Osteoblast (primary cell): ENCODE measurements at regions not wholly inside any gene's neighbourhood (a gene's known extent, or its start where the extent isn't known, plus 50 kb on each side); places are given as distances from the start of the nearest gene placed in this dataset.

ENCODE experiments used
- DNase-seq: peaks from one replicate; pipeline ENCODE4 v3.0.0; 2011; ENCODE audit warnings: low spot score, mixed read lengths; ENCODE audit not compliant: insufficient read length; ENCODE audit errors: missing footprints
- H2AFZ ChIP-seq: 2 replicates; pipeline ENCODE4 v1.6.0; 2011; ENCODE audit warnings: mild to moderate bottlenecking, low read length
- H3K27ac ChIP-seq: 2 replicates; pipeline ENCODE4 v1.5.1; 2011; ENCODE audit warnings: mild to moderate bottlenecking, low read depth, low read length, moderate library complexity
- H3K27me3 ChIP-seq: 2 replicates; pipeline ENCODE4 v1.6.0; 2012; ENCODE audit warnings: mild to moderate bottlenecking, control low read depth, inconsistent platforms, low read length, moderate library complexity; ENCODE audit not compliant: insufficient read depth
- H3K36me3 ChIP-seq: 2 replicates; pipeline ENCODE4 v1.5.1; 2011; ENCODE audit warnings: mild to moderate bottlenecking, low read length, control low read depth, moderate library complexity; ENCODE audit not compliant: insufficient read depth
- H3K4me1 ChIP-seq: 2 replicates; pipeline ENCODE4 v1.5.1; 2011; ENCODE audit warnings: mild to moderate bottlenecking, low read length, control low read depth, moderate library complexity; ENCODE audit not compliant: insufficient read depth
- H3K4me2 ChIP-seq: 2 replicates; pipeline ENCODE4 v1.6.0; 2011; ENCODE audit warnings: mild to moderate bottlenecking, low read length; ENCODE audit not compliant: insufficient read depth
- H3K4me3 ChIP-seq: fragments of 200-600 bp; sonication (generic); 3 replicates; pipeline ENCODE4 v1.5.1; 2012; ENCODE audit warnings: mild to moderate bottlenecking, low read length, inconsistent platforms; ENCODE audit not compliant: insufficient read depth
- H3K79me2 ChIP-seq: 2 replicates; pipeline ENCODE4 v1.6.0; 2012; ENCODE audit warnings: mild to moderate bottlenecking, low read length, control low read depth, inconsistent platforms; ENCODE audit not compliant: insufficient read depth
- H3K9me3 ChIP-seq: 2 replicates; pipeline ENCODE4 v1.5.1; 2011; ENCODE audit warnings: low read depth, low read length, control low read depth
- H4K20me1 ChIP-seq: 2 replicates; pipeline ENCODE4 v1.6.0; 2012; ENCODE audit warnings: mild to moderate bottlenecking, low read length, control low read depth; ENCODE audit not compliant: insufficient read depth
- CTCF ChIP-seq: IDR thresholded peaks from 2 replicates; pipeline ENCODE4 v1.5.1; 2011; ENCODE audit warnings: mild to moderate bottlenecking, low read depth, low read length, moderate library complexity; ENCODE audit errors: extremely low read depth

GRCh38 chr11:95641495-95641894 lies 148.1 kb downstream of the FAM76B start:
- Histone ChIP-seq H3K27ac (no peak overlapping the region), H3K9me3 (no peaks in the 10 kb centered on the region), H3K79me2 (no peaks in the 10 kb centered on the region), H4K20me1 (no peaks in the 10 kb centered on the region), H3K4me3 (no peak overlapping the region), H3K4me2 (no peak overlapping the region), H3K36me3 (no peaks in the 10 kb centered on the region), H2AFZ (no peak overlapping the region), H3K27me3 (no peaks in the 10 kb centered on the region), H3K4me1 (no peaks in the 10 kb centered on the region)
- DNase-seq: no peak
- no peak for TF ChIP-seq CTCF

GRCh38 chr11:95638501-95638900 lies 151.1 kb downstream of the FAM76B start:
- Histone ChIP-seq H3K4me2 (no peak overlapping the region), H3K4me1 (no peaks in the 10 kb centered on the region), H3K27ac (no peak overlapping the region), H2AFZ (no peak overlapping the region), H3K36me3 (no peaks in the 10 kb centered on the region), H4K20me1 (no peaks in the 10 kb centered on the region), H3K27me3 (no peaks in the 10 kb centered on the region), H3K9me3 (no peaks in the 10 kb centered on the region), H3K4me3 (no peak overlapping the region), H3K79me2 (no peaks in the 10 kb centered on the region)
- DNase-seq: no peak
- no peak for TF ChIP-seq CTCF

- no peaks in the 10 kb centered on the region for H3K27me3 ChIP-seq
- no peaks in the 10 kb centered on the region for H3K9me3 ChIP-seq
- no peak overlapping the region for H3K27ac ChIP-seq
- peak overlapping the region; percentile 53 for H2AFZ ChIP-seq
- no peaks in the 10 kb centered on the region for H3K36me3 ChIP-seq
- H3K79me2 ChIP-seq: no peaks in the 10 kb centered on the region
- H3K4me1 ChIP-seq: no peaks in the 10 kb centered on the region
- H4K20me1 ChIP-seq: no peaks in the 10 kb centered on the region
- no peak for DNase-seq
- no peak for TF ChIP-seq CTCF
- peak overlapping the region; percentile 38 for H3K4me2 ChIP-seq
- H3K4me3 ChIP-seq: no peak overlapping the region
These were observed 164.2 kb downstream of the FAM76B start for GRCh38 chr11:95625164-95625900.

- no peak overlapping the region for H3K27ac ChIP-seq
- no peak overlapping the region for H2AFZ ChIP-seq
- no peaks in the 10 kb centered on the region for H3K36me3 ChIP-seq
- TF ChIP-seq CTCF: no peak
- H3K79me2 ChIP-seq: no peaks in the 10 kb centered on the region
- no peaks in the 10 kb centered on the region for H3K4me1 ChIP-seq
- no peak for DNase-seq
- no peak overlapping the region for H3K4me2 ChIP-seq
- H3K4me3 ChIP-seq: no peak overlapping the region
- no peaks in the 10 kb centered on the region for H4K20me1 ChIP-seq
- H3K9me3 ChIP-seq: no peaks in the 10 kb centered on the region
- H3K27me3 ChIP-seq: no peaks in the 10 kb centered on the region
These were observed 173.3 kb downstream of the FAM76B start for GRCh38 chr11:95616256-95616804.
